Stimulated activated CD4-positive, alpha-beta T cell treated with anti-CD3 and anti-CD28 coated beads, Interleukin-2, amount 100 ng/mL, for 48 hours (primary cell): ENCODE measurements at regions not wholly inside any gene's neighbourhood (a gene's known extent, or its start where the extent isn't known, plus 50 kb on each side); places are given as distances from the start of the nearest gene placed in this dataset.

Experiments used
- DNase-seq, 2 donors: peaks; one replicate each; pipeline ENCODE4 v3.0.0-alpha.2; 2020

DNA sequence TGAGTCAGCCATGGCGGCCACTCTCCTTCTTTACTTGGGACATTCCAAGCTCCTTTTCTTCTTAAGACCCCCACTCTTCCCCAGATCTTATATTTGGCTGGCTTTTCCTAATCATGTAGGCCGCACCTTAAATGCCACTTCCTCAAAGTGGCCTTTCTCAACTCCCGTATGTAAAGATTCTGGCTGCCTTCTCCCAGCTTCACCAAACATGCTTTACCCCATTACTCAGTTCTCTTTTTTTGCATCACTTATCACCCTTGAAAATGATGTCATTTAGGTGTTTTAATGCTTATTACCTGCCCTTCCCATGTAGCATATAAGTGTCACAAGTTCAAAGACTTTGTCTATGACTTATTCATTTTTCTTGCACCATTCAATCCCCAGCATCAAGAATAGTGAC, 810.1 kb upstream of the CELF2 start:
- no peak for DNase-seq

DNA sequence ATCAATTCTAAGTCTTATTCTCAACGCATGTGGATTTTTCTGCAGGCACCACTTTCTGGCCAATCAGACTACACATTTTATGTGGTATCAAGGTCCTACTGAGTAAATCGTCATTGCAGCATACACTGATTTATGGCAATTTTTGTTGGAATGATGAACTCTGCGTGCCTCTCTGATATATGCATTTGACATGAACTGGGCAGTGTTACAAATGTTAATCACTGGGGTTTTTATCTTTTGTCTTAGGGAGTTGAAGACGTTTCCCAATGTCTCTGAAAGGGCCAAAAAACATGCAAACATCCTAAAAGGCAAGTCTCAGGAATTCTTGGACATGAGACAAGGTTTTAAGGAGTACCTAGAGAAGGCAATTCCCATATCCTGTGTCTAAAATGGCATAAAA, 809.5 kb upstream of the CELF2 start:
- DNase-seq, result no peak

GRCh38 chr10:10209167-10209566, 808.5 kb upstream of the CELF2 start:
- DNase-seq, result no peak

DNA sequence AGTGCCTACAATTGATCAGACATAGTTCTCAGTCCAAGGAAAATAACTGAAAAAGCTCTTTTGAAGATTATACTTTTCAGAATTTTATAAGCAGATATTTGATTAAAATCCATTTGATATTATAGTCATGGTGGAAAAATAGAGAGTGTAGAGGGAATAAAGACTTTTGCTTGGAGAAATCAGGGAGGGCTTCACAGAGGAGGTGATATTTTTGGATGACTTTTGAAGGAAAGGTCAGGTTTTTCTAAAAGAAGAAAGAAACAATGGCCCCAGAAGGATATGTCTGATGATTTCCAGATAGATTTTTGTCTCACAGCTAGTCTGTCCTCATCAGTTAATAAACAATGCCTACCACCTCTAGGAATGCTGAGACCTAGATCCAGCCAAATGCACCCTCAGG, 806.3 kb upstream of the CELF2 start:
- no peak for DNase-seq

DNA sequence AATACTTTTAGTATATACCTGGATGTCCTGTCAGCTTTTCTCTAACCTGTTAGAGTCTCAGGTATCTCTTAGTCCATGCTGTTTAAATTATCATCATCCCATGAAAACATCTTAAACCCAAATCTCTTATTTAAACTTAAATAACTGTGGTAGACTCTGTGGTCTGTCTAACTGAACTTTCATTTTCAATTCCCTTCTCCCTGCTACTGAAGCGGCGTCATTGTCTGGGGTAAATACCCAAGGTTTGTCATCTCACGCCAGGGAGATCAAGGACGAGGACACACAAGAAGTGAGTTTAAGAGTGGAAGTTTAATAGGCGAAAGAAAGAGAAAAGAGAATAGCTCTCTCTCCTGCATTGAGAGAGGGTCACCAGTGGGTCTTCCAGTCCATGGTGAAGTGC, 804.4 kb upstream of the CELF2 start:
- DNase-seq, result no peak

GRCh38 chr10:10222304-10222841, 795.3 kb upstream of the CELF2 start:
- no peak for DNase-seq

DNA sequence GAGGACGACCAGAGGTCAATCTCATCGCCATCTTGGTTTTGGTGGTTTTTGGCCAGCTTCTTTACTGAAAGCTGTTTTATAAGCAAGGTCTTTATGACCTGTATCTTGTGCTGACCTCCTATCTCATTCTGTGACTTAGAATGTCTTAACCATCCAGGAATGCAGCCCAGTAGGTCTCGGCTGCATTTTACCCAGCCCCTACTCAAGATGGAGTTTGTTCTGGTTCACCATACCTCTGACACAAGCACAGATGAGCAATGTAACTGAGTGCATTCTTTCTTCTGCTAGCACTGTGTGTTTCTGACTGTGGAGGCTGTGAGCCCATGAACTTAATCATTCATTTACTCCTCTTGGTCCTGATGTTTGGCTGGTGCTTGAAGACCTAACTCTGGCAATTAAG, 794.5 kb upstream of the CELF2 start:
- no peak for DNase-seq

- DNase-seq, result no peak
Measured at GRCh38 chr10:10225136-10225676, 792.5 kb upstream of the CELF2 start.

DNA sequence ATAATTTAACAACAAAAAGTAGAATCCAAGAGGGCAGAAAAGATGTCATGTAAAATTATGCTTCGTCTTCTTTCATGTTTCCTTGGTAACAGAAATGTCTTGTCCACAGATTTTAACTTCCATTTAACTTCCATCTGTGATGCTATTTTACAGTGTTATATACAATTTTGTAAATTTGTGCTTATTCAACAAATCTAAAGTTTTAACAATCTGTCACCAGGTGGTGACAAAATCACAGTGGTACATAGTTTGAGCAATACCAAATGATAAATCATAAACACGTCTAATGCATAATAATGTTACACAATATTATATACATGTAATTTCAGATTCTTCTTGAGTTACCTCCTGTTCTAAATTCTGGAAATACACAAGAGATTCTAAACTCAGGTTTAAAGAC, 784.4 kb upstream of the CELF2 start:
- no peak for DNase-seq

DNA sequence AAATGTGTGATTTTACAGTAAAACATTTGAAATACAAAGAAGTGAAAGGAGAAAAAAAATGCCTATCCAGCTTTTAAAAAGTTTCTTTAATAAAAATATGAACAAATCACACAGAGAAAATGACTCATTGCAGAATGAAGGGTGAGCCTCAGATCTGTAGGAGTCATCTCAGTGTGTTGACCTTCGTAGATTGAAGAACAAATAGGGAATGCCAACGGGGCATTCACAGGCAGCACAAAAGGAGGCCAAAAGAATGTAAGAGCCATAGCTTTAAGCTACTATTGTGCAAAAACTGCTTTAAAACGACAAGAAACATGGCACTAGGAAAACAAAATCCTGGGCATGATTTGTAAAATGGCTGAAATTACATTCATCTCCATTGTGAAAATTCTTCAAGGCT, 782.7 kb upstream of the CELF2 start:
- DNase-seq, result no peak

DNA sequence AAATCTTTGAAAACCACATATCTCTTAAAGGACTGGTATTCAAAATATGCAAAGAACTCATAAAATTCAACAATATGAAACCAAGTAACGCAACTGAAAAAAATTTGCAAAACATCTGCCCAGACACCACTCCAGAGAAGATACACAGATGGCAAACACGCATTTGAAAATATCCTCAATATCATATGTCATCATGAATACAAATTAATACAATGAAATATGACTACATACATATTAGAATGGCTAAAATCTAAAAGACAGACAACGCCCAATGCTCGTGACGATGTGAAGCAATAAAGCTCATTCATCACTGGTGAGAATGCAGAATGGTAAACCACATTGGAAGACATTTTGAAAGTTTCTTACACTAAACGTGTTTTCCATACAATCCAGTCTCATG, 770.1 kb upstream of the CELF2 start:
- DNase-seq, result no peak

DNA sequence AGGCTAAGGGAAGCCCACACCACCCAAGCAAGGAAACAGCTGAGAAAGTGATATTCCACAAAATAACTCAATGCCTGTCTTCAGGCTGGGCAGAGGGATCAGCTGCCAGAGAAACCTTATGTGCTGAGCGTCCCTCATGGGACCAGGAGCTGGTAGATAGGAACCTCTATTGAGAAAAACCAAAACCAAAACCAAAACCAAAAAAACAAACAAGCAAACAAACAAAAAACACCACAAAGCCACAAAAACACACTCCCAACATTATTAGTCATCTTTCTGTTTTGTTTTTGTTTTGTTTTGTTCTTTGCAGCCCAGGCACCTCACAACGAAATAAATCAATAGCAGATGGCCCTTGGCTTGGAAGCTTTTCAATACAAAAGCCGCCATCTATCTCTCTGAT, 760.8 kb upstream of the CELF2 start:
- no peak for DNase-seq

DNA sequence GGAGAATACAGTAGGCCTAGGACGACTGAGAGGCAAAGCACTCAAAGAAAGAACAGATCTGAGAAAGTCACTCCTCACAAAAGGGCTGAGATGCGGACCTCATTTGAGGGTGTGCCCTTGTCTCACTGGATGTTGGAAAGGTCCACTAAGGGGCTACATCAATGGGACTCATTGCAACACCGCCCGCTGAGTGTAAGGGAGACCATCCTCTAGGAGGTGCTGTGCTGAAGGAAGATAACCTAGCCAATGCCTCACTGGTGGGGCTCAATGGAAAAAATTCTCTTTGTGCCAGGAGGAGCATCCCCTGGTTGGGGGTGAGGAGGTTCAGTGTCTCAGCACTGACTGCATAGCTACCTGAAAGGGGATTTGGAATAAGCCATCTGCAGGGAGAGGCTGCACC, 758.7 kb upstream of the CELF2 start:
- DNase-seq, result no peak

- DNase-seq, result no peak
Measured at GRCh38 chr10:10270126-10271050, 747.3 kb upstream of the CELF2 start.

GRCh38 chr10:10271639-10272192, 746.0 kb upstream of the CELF2 start:
- no peak for DNase-seq

- no peak for DNase-seq
Measured at GRCh38 chr10:10273661-10274060, 744.0 kb upstream of the CELF2 start.

DNA sequence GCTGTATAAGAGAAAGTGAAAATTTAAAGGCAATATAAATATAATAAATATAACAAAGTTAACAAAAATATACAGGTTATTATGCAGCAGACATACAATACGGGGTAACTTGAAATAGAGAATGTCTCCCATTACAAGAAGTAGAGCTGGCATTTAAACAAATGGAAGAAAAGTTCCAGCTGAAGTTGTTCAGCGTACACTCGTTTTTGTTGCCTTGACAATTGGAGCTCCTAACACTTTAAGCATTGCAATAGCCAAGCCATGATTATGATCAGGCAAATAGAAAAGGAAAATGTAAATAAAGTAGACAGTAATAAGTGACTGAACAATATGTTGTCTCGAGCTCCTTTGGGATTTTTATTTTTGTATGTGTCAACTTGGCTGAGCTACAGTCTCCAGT, 737.8 kb upstream of the CELF2 start:
- DNase-seq, result no peak

DNA sequence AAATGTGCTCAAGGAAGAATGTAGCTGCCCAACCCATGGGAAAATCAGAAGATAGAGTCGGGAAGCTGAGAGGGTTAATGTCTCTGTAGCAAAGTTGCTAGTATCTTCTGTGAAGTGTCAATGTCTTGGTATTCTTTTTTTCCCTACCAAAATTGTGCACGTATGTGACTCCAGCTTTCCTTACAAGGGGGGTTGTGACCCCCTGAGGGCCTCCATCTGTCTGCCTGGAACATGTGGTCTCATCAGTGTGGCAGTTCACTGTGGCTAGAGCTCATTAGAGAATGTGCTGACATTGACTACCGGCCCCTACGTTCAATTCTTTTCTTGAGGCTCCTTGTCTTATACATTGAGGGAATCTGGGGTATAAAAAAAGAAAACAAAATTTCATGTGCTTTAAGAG, 725.2 kb upstream of the CELF2 start:
- no peak for DNase-seq

DNA sequence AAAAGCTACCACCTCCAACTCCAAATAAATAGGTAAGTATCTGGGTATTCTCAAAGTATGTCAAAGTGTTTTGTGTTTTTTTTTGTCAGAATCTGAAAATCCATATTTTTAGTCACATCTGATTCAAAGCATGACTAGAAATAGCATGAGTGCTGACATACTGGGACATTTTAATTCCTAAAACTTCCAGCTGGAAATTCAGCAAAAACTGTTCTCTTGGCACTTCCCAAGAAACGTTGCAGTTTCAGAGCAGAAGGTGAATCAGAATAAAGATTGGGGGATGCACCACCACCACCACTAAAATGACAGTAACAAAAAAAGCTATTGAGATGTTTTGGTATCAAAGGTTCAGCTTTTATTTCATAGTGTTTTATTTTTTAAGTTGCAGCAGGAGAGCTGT, 724.6 kb upstream of the CELF2 start:
- no peak for DNase-seq

- no peak for DNase-seq
Measured at GRCh38 chr10:10293481-10293951, 724.2 kb upstream of the CELF2 start.

DNA sequence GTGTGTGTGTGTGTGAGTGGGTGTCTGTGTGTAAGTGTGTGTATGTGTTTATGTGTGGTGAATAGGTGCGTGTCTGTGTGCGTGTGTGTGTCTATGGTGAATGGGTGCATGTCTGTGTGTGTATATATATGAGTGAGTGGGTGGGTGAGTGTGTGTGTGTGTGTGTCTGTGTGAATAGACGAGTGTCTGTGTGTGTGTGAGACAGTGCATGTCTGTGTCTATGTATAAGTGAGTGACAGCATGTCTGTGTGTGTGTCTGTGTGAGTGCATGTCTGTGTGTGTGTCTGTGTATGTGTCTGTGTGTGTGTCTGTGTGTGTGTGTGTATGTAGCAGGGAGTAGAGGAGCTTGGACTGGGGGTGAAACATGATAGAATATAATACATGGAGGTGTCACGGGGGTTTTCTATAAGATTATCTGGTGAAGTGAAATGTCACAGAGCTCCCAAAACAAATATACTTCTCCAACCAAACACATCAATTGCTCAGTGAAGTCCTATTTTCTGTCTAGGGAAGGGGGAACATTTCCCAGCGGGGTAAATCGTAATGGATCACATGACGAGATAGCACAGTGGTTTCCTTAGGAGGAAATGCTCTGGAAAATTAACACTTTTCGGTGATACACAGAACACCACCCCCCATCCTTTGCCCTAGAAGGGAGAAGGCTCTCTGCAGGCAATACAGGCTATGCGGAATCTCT, 723.3 kb upstream of the CELF2 start:
- no peak for DNase-seq

- no peak for DNase-seq
Measured at GRCh38 chr10:10294881-10295529, 722.7 kb upstream of the CELF2 start.

DNA sequence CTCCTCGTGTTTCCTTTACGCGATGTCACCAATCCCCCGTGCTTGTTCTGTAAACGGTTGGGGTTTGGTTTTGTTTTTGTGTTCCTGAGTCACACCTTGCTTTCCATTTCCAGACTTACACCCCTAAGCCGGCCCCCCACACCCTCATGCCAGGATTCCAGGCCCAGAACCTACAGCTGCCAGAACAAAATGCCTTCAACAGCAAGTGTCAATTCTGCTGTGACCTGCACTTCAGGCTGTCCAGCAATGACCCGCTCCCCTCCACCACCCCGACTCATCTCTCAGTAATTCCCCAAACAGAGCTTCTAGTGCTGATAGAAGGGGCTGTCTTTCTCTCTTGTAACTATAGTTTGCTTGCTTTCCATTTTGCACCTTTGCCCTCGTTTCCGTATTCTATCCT, 722.1 kb upstream of the CELF2 start:
- DNase-seq, result no peak
